ENCODE measurements at regions not wholly inside any gene's neighbourhood (a gene's known extent, or its start where the extent isn't known, plus 50 kb on each side); places are given as distances from the start of the nearest gene placed in this dataset.

DNA sequence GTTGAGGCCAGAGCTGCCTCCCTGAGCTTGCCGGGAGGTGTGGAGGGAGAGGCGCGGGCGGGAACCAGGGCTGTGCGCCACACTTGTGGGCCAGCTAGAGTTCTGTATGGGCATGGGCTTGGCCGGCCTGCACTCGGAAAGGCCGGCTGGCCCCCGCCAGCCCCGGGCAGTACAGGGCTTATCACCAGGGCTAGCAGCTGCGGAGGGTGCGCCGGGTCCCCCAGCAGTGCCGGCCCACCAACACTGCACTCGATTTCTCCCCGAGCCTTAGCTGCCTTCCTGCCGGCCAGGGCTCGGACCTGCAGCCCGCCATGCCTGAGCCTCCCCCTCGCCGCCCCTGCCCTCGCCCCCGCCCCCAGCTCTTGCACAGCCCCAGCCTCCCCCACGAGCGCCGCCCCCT is 472.7 kb downstream of the TFAP2A start:
- no peak for DNase-seq (ENCODE audit: low read depth)

DNA sequence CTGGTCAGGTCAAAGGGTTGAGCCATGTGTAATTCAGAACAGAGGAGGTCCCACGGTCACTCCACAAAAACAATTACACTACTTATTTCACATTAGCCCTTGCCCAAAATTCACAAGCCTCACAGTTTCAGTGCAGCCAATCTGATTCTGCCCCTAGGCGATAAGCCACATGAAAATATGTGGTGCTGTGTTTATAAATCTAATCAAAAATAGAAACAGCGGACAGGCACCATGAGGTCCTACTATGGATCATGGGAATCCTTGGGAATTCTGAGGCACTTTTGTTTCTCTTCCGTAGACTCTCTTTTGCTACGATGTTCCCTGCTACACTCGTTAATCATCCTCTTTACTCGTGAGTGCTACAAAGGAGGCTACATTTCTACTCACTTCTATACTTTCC is 476.1 kb downstream of the TFAP2A start:
- no peak for DNase-seq (ENCODE audit: low read depth)

DNA sequence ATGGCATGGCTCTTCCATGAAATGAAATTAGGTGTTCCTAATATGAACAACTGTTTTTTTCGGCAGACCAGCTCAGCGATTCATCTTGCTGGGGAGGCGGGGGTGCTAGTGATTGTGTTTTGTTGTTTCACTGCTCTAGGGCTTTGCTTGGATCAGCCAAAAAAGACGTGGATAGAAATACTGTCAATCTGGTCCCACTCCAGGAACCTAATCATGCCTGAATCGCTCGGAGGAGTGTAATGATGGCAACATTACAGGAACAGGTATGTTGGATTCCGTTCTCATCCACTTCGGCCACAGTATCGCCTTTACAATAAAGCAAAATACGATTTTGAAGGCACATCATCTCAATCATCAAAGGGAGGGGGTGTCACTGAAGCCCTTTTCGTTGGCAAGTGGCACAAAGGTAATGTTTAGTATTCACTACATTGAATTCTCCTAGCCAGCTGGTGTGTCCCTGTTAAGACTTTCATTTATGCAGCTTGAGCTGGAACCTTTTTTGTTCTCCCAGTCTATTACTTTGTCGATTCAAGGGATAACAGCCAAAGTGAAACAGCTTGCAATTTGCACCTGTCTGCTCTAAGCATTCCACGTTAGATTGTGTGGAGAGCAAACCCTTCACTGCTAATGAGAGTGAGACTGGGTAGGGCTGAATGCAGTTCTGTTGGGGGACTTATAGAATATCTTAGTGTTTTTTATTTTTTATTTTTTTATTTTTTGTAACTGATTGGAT is 477.7 kb downstream of the TFAP2A start:
- no peak for DNase-seq (ENCODE audit: low read depth)

DNA sequence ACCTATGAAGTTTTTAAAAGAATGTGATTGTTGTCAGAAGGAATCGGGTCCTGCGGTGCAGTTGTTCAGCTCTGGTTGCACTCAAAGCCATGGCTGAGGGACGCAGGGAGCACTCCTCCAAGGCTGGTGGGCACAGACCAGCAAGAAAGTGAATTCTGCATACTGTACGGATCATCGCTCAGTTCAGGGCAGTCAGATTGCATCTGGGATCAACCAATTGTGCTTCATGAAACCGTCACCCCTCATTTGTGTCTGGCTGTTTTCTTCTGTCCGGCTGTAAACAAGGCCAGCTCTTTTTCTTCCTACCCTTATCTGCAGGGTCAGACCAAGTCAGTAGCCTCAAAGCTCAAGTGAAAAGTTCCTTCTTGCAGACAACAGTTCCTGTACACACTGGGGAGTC is 478.3 kb downstream of the TFAP2A start:
- DNase-seq (ENCODE audit: low read depth): no peak

DNA sequence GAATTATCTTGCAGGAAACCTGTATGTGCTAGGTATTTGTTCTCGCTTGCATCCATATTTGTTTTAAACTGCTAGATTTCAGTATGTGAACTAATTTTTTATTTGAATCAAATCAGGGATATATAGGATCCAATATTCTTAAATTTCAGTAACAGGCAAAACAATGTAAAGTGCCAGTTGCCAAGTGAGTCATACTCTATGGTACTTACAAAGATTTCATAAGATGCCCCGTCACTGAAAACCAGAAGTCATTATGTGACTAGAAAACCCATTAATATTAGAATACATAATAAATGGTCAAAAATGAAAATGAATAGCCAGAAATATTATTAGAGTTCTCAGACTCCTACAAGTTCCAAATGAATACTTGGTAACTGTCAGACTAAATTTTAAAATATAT is 481.2 kb downstream of the TFAP2A start:
- DNase-seq (ENCODE audit: low read depth): no peak

DNA sequence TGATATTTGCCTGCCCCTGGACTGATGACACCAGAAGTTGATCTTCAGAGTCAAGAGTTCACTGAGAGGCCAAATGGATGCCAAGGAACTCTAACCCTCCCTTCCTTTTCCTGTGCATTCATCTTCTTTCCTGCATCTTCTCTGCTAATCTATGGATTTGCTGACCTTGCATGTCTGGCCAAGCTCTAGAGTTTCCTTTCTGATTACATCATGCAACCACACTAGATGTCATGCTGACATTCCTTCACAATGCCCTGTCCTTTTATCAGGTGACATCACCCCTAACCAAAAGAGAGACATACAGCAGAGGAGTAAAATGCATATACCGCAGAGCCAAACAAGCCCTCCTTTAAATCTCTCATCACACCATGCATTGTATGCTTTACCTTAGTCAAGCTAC is 487.6 kb downstream of the TFAP2A start:
- DNase-seq (ENCODE audit: low read depth): no peak

DNA sequence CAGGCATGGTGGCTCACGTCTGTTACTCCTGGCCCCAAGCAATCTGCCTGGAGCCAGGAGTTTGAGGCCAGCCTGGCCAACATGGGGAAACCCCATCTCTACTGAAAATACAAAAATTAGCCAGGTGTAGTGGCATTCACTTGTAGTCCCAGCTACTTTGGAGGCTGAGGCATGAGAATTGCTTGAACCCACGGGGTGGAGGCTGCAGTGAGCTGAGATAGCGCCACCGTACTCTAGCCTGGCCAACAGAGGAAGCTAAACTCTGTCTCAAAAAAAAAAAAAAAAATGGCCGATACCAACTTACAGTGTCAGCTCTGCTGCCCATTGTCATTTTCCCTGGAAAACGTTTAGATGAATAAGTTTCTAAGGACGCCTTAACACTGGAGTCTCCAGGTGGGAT is 489.9 kb downstream of the TFAP2A start:
- DNase-seq (ENCODE audit: low read depth): no peak

DNA sequence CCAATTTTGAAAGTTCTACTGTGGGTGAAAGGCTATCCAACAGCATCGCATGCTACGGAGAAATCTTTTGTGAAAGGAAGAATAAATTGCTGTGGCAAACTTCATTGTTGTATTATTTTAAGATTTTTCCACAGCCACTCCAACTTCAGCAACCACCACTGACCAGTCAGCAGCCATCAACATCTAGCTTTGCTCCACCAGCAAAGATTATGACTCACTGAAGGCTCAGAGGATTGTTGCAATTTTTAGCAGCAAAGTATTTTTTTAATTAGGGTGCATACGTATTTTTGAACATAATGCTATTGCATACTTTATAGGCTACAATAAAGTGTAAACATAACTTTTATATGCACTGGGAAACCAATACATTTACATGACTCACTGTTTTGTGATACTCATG is 493.5 kb downstream of the TFAP2A start:
- no peak for DNase-seq (ENCODE audit: low read depth)

DNA sequence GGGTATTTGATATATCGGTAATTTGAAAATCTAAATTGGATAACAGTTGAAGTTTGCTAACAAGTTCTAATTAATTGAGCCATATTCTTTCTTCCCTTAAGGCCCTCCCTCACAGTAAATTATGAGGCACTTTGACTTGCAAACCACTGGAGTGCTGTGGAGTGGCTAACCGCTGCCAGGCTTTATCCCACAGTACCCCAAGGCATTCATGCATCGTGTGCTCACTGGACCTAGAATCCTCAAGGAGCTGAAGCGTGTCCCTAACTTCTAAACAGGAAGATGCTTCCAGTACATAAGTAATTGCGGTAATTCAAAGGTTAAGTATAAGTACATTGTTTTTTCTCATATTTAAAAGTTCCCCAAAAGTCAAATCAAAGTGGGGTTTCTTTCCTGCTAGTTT is 499.9 kb downstream of the TFAP2A start:
- no peak for DNase-seq (ENCODE audit: low read depth)

DNA sequence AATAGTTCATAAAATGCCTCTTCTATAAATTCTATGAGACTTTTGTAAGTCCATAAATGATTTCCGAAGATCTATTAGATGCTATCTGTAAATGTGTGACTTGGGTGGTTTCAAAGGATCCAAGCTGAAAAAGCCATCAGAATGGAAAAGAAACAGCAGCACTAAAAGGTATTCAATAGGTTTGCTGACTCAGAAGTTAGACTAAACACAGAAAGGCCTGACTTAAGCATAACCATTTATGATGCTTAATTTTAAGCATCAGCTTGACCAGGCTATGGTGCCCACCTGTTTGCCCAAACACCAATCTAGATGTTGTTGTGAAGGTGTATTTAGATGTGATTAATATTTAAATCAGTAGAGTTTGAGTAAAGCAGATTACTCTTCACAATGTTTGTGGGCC is 513.5 kb downstream of the TFAP2A start:
- no peak for DNase-seq (ENCODE audit: low read depth)

DNA sequence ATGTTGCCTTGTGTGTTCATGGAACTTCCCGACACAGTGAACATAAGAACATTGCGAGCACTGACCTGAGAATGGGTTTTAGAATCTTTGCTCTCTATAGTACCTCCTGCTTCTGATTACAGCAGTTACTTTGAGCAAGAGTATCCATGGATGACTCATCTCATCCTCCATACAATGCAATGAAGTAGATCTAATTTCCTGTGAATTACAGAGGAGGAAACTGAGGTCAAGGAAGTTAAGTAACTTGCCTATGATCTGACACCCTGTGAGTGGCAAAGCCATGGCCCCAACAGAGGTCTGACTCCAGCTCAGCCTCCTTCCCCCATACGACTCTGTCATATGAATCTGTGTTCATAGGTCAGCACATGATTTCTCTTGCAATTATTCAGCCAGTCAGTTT is 518.1 kb downstream of the TFAP2A start:
- DNase-seq (ENCODE audit: low read depth): no peak

DNA sequence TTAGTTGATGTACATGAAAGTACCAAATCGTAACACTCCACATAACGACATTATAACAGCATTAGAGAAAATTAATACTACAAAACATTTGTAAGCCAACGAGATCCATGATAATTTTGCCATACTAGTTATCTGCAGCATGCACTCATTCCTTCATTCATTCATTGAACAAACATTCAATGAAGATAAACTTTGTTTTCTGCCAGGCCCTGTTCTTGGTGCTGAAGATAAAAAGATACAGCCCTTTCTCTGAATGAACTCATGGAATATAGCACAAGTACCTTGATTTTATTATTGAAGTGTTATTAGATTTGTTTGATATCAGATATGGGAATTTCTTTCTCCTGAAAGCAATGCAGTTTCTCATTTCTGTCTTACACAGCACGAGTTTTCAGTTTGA is 524.0 kb downstream of the TFAP2A start:
- no peak for DNase-seq (ENCODE audit: low read depth)

DNA sequence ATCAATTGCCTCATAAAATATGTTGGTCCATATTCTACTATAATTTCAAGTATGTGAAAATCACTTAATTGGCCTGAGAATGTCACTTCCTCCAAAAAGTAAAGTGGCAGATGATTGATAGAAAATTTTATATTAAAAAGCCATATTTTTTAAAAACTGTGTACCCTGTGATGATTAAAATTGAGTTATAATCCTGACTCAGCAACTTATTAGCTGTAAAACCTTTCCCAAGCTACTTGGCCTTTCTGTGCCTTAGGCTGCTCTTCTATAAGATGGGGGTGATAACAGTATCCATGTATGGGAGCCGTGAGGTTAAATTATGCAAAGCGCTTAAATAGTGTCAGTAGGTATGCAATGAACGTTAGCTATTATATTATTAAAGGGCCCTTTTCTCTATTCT is 524.4 kb downstream of the TFAP2A start:
- DNase-seq (ENCODE audit: low read depth): no peak

DNA sequence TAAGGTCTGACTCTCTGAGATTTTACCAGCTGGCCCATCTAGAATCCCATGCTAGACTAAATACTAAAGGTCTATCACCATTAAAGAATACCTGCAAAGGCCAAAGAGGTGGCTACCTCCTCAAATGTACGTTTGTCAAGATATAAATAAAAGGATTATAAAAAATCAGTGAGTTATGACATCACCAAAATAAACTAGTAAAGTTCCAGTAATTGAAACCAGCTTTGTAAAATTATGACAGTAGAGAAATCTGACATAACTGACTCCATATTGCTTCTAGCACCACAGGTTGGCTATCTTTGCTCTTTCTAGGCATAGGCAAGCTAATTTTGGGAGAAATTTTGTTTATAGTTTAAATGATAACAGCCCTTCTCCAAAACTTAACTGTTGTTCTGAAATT is 536.3 kb downstream of the TFAP2A start:
- DNase-seq (ENCODE audit: low read depth): no peak

DNA sequence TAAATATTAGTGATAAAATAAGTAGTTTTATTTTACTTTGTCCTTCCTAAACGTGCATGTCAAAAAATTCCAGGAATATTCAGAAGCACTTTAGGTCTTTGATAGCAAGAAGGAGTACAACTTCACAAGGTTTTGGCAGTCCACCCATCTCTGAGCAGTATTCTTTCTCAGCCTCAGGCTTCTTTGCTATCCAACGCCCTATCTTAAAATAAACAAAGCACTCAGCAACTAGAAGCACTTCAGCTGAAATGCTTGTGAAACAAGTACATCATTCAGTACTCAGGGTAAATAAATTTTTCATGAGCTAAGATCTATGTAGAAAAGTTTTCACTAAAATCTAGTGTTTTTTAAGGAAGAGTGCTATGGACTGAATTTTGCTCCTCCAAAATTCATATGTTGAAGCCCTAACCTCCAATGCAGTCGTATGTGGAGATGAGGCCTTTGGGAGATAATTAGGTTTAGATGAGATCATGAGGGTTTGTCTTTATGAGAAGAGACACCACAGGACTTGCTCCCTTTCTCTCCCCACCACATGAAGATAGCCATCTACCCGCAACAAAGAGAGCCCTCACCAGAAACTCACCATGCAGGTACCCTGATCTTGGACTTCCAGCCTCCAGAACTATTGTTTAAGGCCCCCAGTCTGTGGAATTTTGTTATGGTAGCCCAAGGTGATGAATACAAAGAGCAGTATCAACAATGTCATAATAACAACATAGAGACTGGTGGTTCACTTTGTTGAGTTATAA is 539.1 kb downstream of the TFAP2A start:
- no peak for DNase-seq (ENCODE audit: low read depth)

DNA sequence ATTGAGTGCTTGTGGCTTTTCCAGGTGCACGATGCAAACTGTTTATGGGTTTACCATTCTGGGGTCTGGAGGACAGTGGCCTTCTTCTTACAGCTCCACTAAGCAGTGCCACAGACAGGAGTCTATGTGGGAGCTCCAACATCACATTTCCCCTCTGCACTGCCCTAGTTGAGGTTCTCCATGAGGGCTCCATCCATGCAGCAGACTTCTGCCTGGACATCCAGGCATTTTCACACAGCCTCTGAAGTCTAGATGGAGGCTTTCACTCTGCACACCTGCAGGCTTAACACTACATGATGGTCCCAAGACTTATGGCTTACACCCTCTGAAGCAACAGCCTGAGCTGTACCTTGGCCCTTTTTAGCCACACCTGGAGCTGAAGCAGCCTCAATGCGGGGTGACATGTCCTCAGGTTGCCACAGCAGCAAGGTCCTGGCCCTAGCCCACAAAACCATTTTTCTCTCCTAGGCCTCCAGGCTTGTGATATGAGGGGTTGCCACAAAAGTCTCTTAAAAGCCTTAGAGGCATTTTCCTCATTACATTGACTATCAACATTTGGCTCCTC is 552.2 kb downstream of the TFAP2A start:
- no peak for DNase-seq (ENCODE audit: low read depth)

DNA sequence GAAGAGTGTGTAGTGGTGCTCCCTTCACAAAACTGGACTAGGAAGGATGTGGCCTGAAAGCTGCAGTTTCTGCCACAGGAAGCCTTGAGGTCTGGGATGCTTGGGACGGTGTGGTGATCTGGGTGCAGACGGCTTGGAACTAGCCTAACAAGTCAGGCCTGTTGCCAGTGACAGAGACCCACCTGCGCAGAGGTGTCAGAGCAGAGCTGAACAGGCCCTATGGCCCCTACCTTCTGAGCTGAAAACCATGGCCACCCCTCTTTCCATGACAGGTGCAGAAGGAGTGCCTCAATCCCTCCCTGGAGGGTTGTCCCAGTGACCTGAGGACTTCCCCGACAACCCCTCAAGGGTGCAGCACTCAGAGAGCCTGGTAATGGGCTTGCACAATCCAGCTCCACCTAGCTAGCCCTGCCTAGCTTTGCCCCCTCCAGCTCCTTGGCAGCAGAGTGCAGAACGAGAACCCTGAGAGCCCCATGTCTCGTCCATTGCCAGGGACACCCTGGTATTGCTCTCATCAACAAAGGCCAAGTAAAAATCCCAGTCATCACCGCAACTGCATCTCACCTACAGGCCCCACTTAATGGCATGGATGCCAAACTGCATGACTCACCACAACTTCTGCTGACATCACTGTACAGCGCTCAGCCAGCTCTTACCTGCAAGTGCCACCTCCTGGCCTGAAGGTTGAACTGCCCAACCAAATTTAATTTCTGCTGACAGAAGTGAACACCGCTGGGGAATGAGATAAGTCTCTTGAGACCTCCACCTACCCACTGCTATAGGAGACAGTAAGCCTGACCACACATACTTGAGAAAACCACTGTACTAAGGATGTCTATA is 563.1 kb downstream of the TFAP2A start:
- no peak for DNase-seq (ENCODE audit: low read depth)

DNA sequence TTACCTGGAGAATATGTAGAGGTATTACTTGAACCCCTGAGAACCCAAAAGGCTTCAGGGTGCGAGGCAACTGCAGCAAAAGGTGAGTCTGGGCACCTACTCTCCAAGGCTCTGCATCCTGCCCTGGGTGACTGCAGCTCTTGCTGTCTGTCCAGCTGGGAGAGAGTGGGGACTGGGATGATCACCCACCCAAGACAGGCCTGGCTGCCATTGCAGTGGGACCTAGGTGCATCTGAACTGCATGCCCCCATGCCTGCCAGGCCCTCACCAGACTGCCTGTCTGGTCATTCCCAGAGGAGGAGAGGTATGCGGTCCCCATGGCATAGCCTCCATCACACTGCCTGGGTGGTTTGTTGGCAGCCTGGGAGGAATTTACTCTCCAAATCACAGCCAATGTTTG is 563.9 kb downstream of the TFAP2A start:
- DNase-seq (ENCODE audit: low read depth): no peak

DNA sequence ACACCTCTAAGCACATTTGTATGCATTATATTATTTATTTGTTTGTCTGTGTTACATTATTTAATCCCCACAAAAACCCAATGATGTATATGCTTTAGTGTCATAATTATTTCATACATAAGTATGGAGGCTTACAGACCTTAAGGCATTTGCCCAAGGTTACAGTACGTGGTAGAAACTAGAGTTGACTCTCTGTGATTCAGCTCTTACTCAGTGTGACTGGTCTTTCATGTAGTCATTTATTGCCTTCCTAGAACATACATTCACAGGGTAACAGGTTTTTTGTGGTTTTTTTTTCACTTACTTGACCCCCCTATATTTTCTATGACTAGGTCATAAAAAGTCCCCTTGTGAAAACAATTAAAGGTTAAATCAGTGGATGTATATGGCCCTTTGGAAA is 566.8 kb downstream of the TFAP2A start:
- no peak for DNase-seq (ENCODE audit: low read depth)

DNA sequence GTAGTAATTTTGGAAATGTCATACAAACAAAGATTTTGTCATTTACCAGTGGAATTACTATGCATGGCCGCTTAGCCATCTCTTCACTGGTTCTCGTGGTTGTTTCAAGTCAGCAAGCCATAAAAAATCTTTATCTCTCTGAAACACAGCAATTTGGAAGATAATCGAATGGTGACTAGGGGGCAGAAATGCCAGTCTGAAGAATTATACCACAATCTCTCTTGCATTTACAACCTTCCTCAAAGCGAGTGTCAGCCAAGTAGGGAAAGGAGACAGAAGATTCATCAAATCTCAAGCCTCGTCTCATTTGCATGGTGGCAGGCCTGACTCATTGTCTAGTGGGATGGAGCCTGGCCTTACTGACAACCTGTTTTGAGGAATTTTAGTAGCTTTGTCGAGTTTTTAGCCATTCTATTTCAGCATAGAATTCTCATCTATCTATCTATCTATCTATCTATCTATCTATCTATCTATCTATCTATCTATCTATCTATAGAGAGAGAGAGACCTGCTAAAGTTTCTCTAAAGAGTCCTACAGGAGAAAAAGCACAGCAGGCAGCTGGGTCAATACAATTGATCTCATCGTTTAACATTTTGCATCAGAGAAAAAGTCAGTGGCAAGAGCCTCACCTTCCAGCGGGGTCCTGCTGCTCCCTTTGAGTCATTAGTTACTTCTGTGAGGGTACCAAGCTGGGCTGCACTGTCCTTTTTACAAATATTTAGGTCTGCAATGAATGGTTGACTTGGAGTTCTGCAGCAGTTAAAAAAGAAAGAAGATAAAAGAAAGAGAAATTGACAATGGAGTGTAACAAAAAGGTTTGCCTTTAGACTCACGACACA is 572.8 kb downstream of the TFAP2A start:
- DNase-seq (ENCODE audit: low read depth): no peak

DNA sequence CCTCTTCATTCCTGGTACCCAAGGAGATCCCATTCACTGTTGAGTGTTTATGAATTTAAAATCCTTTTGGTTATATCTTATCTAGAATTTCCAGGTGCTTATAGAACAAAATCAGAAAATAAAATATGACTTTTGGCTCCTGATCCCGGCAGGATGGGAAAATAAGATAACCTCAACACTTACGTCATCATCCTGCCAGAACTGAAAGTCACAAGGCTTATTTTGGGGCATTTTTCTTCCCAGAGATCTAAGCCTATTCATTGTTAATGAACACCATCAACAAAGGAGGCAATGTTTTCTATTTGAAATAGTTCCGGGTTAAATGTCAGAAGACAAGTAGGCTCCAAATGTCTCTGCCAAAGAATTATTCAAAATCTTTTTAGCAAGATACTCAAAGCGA is 580.6 kb downstream of the TFAP2A start:
- no peak for DNase-seq (ENCODE audit: low read depth)

DNA sequence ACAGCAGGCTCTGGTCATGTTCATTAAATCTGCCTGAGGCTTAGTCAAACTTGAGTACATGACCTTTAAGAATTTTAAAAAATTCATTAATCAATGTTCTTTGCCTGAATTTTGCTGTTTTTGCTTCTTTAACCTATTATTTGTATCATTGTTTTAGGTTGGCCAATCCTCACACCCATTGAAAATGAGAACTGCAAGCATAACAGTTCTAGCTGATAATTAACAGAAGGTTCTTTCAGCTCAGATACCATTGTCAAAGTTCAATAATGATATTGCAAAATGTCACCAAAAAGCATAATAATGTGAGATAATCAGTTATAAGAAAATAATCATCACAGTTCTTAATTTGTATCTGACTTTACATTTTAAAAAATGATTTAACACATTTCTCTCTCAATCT is 583.1 kb downstream of the TFAP2A start:
- no peak for DNase-seq (ENCODE audit: low read depth)
